Pancreas (tissue), 10 donors: ENCODE measurements at regions not wholly inside any gene's neighbourhood (a gene's known extent, or its start where the extent isn't known, plus 50 kb on each side); places are given as distances from the start of the nearest gene placed in this dataset.
"Not testable (repeated sequence)": the region's sequence is repeated elsewhere in the genome, so short reads cannot be mapped to it uniquely, and the experiment has no call there.

Source experiments
- ATAC-seq, 4 donors: fragments of 200-7000 bp; cut with Tn5 transposase; one replicate each; pipeline versions ENCODE4 v1.8.0 to v1.9.1; 2020; ENCODE audit warnings: mild to moderate bottlenecking in 4 of 4, moderate library complexity in 4 of 4
- DNase-seq, 6 donors: peaks; one replicate each; pipeline ENCODE4 v3.0.0-alpha.2; 2020
- FAIRE-seq: peaks from 2 replicates; lab custom pipeline; 2012; peaks lifted over from hg19 to GRCh38; lab: Jason Lieb, UNC
- H3K27ac ChIP-seq, 4 donors: fragments of 200-600 bp; sonication (generic); 1 replicate in 3 of 4; 2 replicates in 1 of 4; pipeline versions ENCODE4 v1.5.0 to v1.8.0; 2020
- H3K27me3 ChIP-seq, 4 donors: fragments of 200-600 bp; one replicate each; pipeline ENCODE4 v1.8.0; 2021
- H3K36me3 ChIP-seq, 3 donors: fragments of 200-600 bp; sonication (generic) in 1 of 3; one replicate each; pipeline versions ENCODE4 v1.5.0 to v1.8.0; 2020 to 2021
- H3K4me1 ChIP-seq, 3 donors: fragments of 200-600 bp; one replicate each; pipeline ENCODE4 v1.8.0; 2021
- H3K4me3 ChIP-seq, 4 donors: fragments of 200-600 bp; sonication (generic) in 2 of 4; one replicate each; pipeline versions ENCODE4 v1.5.0 to v1.8.0; 2020 to 2021
- H3K9me3 ChIP-seq, 4 donors: fragments of 200-600 bp; one replicate each; pipeline ENCODE4 v1.8.0; 2021
- WGBS, 2 donors: extraction: QIAGEN DNeasy Blood & Tissue Kit; methylation state at CpG; one replicate each; pipeline ENCODE4 v1.1.7; 2013; 5-methylcytosine and 5-hydroxymethylcytosine counted together
- intact Hi-C, 3 donors: fragments of 100-400 bp; cut with DNase I; formaldehyde crosslinking; loops; one replicate each; pipeline versions ENCODE4 v1.11.1 to v1.14.2; 2022
- TF ChIP-seq, protein P1 (sequence below), 4 donors: fragments of 200-600 bp; sonication (generic) in 3 of 4; IDR thresholded peaks; one replicate each; pipeline versions ENCODE4 v1.5.0 to v1.8.0; 2021; ENCODE audit warnings: antibody characterized with exemption in 4 of 4
- donor health status: healthy with polysubstance abuse.
- donor health status: DM: no; HTN: no; CAD: no; lungs with moderate emphysema.
- donor health status: DM: no; HTN: no; CAD: no.
- donor health status: control.
- donor health status: control.
- donor health status: Bipolar disorder and iron deficiency.
- donor health status: DM: yes; HTN: yes; CAD: no.
- donor health status: DM: no; HTN: no; CAD: no.
- donor health status: DM: no; HTN: no; CAD: no.
- donor health status: DM: yes; HTN: yes; CAD: no.

DNA sequence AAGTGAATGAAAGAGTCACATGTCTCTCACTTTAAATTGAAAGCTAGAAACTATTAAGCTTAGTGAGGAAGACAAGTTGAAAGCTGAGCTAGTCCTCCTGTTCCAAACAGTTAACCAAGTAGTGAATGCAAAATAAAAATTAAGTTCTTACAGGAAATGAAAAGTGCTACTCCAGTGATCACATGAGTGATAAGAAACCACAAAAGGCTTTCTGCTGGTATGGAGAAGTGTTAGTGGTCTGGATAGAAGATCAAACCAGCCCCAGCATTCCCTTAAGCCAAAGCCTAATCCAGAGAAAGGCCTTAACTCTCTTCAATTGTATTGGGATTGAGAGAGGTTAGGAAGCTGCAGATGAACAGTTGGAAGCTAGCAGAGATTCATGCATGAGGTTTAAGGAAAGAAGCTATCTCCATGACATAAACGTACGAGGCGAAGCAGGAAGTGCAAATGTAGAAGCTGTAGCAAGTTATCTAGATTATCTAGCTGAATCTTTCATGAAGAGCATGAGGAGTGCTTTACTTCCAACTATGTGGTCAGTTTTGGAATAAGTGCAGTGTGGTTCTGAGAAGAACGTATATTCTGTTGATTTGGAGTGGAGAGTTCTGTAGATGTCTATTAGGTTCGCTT lies 261.6 kb downstream of the MDFIC start:
- no peaks in the 10 kb centered on the region for H3K27me3 ChIP-seq
- FAIRE-seq (no peak), DNase-seq (no peak), ATAC-seq (no peak)
- H3K4me3 ChIP-seq = no peak overlapping the region
- TF ChIP-seq, protein P1, sequence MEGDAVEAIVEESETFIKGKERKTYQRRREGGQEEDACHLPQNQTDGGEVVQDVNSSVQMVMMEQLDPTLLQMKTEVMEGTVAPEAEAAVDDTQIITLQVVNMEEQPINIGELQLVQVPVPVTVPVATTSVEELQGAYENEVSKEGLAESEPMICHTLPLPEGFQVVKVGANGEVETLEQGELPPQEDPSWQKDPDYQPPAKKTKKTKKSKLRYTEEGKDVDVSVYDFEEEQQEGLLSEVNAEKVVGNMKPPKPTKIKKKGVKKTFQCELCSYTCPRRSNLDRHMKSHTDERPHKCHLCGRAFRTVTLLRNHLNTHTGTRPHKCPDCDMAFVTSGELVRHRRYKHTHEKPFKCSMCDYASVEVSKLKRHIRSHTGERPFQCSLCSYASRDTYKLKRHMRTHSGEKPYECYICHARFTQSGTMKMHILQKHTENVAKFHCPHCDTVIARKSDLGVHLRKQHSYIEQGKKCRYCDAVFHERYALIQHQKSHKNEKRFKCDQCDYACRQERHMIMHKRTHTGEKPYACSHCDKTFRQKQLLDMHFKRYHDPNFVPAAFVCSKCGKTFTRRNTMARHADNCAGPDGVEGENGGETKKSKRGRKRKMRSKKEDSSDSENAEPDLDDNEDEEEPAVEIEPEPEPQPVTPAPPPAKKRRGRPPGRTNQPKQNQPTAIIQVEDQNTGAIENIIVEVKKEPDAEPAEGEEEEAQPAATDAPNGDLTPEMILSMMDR (IDR thresholded peaks at IDR 0.05) = no peak
- 89 to 93% methylated on average over 5 of the region's 5 CpGs for WGBS, 2 donors
- no peak overlapping the region for H3K27ac ChIP-seq
- no peaks in the 10 kb centered on the region for H3K36me3 ChIP-seq
- intact Hi-C loops = no loop called here
- H3K4me1 ChIP-seq = no peaks in the 10 kb centered on the region
- no peaks in the 10 kb centered on the region for H3K9me3 ChIP-seq

DNA sequence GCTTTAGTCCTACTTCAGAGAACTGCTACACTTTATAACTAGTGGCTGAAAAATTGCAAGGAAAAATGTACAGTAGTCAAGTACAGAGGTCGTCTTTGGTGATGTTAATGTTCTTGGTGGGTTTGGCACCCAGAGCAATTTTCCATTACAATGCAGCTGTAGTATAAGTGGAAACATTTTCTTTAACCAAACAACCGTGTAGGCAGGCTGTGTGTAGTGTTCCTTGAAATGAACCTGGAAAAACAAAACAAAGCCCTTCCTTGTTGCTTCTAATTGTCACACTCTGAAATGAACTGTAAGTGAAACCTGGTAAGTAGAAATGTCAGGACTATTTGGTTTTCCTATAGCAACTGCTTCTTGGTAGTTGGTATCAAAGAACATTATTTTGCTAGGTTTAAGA lies 256.9 kb downstream of the MDFIC start:
- WGBS, 2 donors = 13 to 16% methylated on average over 2 of the region's 2 CpGs
- ATAC-seq = peak in 2 of 4 donors; percentile 40 to 57
- Histone ChIP-seq H3K27ac (no peak overlapping the region), H3K4me1 (no peaks in the 10 kb centered on the region), H3K4me3 (no peak overlapping the region), H3K27me3 (no peaks in the 10 kb centered on the region), H3K36me3 (no peaks in the 10 kb centered on the region), H3K9me3 (no peaks in the 10 kb centered on the region)
- TF ChIP-seq, protein P1 (IDR thresholded peaks at IDR 0.05) = no peak
- FAIRE-seq = no peak
- intact Hi-C loops = no loop called here
- DNase-seq = no peak

DNA sequence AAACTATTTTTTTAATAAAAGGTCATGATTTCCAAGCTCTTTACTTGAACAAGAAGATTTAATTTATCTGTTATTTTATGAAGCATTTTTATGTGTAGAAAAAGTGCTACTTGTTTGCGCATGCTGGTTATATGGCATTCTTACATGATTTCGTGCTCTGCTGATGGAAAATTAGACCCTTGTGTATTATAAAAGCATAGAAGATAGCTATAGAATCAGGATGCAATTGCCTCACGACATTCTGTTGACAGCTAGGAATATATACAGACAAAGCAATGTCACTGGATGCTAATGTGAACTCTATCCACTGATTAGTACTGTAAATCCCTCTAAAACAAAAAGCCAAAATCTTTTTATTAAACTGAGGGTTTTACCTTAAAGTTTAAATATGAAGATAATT lies 255.9 kb downstream of the MDFIC start:
- Histone ChIP-seq H3K9me3 (no peaks in the 10 kb centered on the region), H3K4me3 (no peak overlapping the region), H3K27me3 (no peaks in the 10 kb centered on the region), H3K27ac (no peak overlapping the region), H3K36me3 (no peaks in the 10 kb centered on the region), H3K4me1 (no peaks in the 10 kb centered on the region)
- FAIRE-seq (no peak), ATAC-seq (no peak), DNase-seq (no peak)
- WGBS, 2 donors = 87 to 90% methylated on average over 3 of the region's 3 CpGs
- intact Hi-C loops = no loop called here
- TF ChIP-seq, protein P1 (IDR thresholded peaks at IDR 0.05) = no peak

DNA sequence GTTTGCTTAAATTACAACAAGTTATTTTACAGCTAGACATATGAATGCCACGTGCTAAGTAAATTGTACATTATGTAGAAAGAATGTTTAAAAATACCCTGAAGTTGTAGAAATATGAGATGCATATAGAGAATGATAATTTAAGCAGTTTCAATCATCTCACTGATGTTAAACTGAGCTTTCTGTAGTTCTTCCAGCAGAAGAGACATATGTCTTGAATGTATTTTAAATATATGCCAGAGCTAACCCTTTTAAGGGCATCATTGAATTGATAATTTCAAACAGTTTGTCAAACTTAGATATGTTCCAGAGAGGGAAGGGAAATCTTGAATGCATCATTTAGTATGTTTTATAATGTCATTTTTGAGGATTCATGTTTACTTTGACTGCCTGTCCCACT lies 255.2 kb downstream of the MDFIC start:
- TF ChIP-seq, protein P1 (IDR thresholded peaks at IDR 0.05) = no peak
- Histone ChIP-seq H3K27me3 (no peaks in the 10 kb centered on the region), H3K9me3 (no peaks in the 10 kb centered on the region), H3K27ac (no peak overlapping the region), H3K36me3 (no peaks in the 10 kb centered on the region), H3K4me3 (no peak overlapping the region), H3K4me1 (no peaks in the 10 kb centered on the region)
- no peak for DNase-seq
- no peak for ATAC-seq
- intact Hi-C loops = no loop called here
- FAIRE-seq = no peak
- 54 to 58% methylated on average over 1 of the region's 1 CpG for WGBS, 2 donors

DNA sequence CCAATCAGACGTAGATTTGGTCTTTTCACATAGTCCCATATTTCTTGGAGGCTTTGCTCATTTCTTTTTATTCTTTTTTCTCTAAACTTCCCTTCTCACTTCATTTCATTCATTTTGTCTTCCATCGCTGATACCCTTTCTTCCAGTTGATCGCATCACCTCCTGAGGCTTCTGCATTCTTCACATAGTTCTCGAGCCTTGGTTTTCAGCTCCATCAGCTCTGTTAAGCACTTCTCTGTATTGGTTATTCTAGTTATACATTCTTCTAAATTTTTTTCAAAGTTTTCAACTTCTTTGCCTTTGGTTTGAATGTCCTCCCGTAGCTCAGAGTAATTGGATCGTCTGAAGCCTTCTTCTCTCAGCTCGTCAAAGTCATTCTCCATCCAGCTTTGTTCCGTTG lies 250.5 kb downstream of the MDFIC start:
- not testable (repeated sequence) for FAIRE-seq

More for the DNA sequence above, 250.5 kb downstream of the MDFIC start:
- H3K4me3 ChIP-seq, H3K36me3 ChIP-seq, H3K4me1 ChIP-seq, H3K27me3 ChIP-seq, H3K27ac ChIP-seq, H3K9me3 ChIP-seq, DNase-seq, intact Hi-C loops, ATAC-seq: not testable (repeated sequence)
- WGBS, 2 donors = 86 to 89% methylated on average over 6 of the region's 8 CpGs
